ENCODE measurements at regions not wholly inside any gene's neighbourhood (a gene's known extent, or its start where the extent isn't known, plus 50 kb on each side); places are given as distances from the start of the nearest gene placed in this dataset.

DNA sequence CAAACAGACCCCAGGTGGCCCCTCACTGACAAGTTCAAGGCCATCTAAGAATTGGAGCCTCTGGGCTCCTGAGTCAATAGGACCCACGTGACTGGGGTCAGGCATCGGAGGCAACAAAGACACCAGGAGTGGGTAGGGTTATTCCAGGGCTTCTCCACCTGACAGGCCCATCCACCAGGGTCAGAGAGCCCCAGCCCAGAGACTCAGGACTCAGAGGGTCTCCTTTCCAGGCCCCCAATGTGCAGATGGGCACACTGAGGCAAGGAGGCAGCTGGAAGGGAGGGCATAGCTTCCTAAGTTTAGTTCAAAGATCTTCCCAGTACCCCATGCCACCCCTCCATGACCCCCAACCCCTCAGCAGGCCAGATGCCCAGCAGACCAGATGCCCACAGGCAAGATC lies 388.6 kb downstream of the MATN1 start:
- FAIRE-seq (no peak), ATAC-seq (no peak), DNase-seq (ENCODE audit: low spot score) (no peak)
- Histone ChIP-seq H3K79me2 (ENCODE audit: insufficient read depth, low read length) (no peaks in the 10 kb centered on the region), H2AFZ (ENCODE audit: low read length) (no peak overlapping the region), H3K4me1 (ENCODE audit: insufficient read depth, low read length) (no peaks in the 10 kb centered on the region), H3K27ac (ENCODE audit: extremely low read length, insufficient read depth, low read length) (no peak overlapping the region), H3K36me3 (replicated peaks in 1 of 2; ENCODE audit: control insufficient read depth in 1 of 2, insufficient read depth in 2 of 2, low read length in 2 of 2) (no peaks in the 10 kb centered on the region), H3K9ac (ENCODE audit: insufficient read depth, low read depth, low read length) (no peak overlapping the region), H3K4me3 (replicated peaks in 1 of 3; ENCODE audit: insufficient read depth in 1 of 3, low read depth in 2 of 3, low read length in 3 of 3) (no peak overlapping the region), H3K4me2 (ENCODE audit: low read depth, low read length) (no peak overlapping the region), H3K27me3 (ENCODE audit: control insufficient read depth in 1 of 2, insufficient read depth in 2 of 2, low read length in 2 of 2) (no peaks in the 10 kb centered on the region), H4K20me1 (ENCODE audit: insufficient read depth, low read length) (no peaks in the 10 kb centered on the region), H3K9me3 (ENCODE audit: low read length) (no peaks in the 10 kb centered on the region)
- BruUV-seq (replicated peaks), result no TSS peak
- intact Hi-C loops (cut with micrococcal nuclease; ENCODE audit: unreplicated experiment) (no loop called here), in situ Hi-C loops (cut with HindIII; ENCODE audit: extremely low pct_ligation_motif_present, low pct_unique_long_range_greater_than_20kb) (no loop called here)
- ChIA-PET CTCF (ENCODE audit: low intra/inter-chr PET ratio, low total read pairs) (no interaction called here), POLR2A (no interaction called here)
- TF ChIP-seq ZFP37 (CRISPR knock-in tag; IDR thresholded peaks at IDR 0.05; ENCODE audit: borderline replicate concordance) (no peak), BHLHE40 (IDR thresholded peaks at IDR 0.05; ENCODE audit: low read length) (peak; percentile 40; the same call in 1 of the 2 replicates)
- no CpG with 5 or more reads among the region's 2 CpGs for WGBS (ENCODE audit: low lambda C conversion rate)

DNA sequence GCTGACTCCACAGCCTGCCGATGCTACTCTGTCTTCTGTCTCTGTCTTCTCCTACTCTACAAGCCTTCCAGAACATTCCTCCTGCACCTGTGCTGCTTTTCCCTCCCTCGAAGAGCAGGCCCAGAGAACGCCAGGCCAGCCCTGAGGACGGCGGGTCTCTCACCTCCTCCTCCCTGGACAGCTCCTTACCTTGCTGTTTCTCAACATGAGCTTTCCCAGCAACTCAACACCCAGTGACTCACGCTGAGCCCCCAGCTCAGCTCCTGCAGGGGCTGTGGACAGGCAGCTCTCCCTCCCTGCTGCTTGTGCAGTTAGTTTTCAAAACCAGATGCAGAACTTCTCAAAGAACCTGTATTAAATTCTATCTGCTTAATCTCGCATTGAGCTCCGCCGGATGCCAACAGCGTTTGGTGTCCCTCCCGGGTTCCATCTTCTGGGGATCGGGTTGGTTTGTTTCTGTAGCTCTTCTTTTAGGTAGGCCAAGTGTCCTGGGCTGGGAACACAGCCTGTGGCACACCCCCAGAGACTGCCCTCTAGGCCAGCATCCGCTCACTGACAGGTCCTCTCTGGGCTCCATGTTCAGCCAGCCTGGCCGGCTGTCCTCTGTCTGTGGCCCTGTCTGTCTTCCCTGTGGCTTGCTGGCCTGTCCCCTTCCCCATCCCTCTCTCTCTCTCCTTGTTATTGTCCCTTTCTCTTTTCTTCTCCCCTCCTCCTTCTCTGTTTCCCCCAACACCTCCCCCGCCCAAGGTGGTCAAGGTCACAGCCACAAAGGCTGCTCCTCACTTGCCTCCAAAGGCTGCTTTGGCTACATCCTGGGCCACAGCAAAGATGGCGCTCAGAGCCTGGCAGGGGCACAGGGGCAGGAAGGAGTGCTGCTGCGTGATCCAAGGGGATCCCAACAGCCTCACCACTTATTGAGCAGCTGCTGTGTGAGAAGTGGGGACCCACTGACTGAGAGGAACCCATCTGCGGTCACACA lies 391.0 kb downstream of the MATN1 start:
- ATAC-seq (no peak), DNase-seq (ENCODE audit: low spot score) (no peak), FAIRE-seq (no peak)
- Histone ChIP-seq H3K4me3 (replicated peaks in 1 of 3; ENCODE audit: insufficient read depth in 1 of 3, low read depth in 2 of 3, low read length in 3 of 3) (no peak overlapping the region), H3K9me3 (ENCODE audit: low read length) (no peaks in the 10 kb centered on the region), H3K79me2 (ENCODE audit: insufficient read depth, low read length) (no peaks in the 10 kb centered on the region), H3K36me3 (replicated peaks in 1 of 2; ENCODE audit: control insufficient read depth in 1 of 2, insufficient read depth in 2 of 2, low read length in 2 of 2) (no peaks in the 10 kb centered on the region), H4K20me1 (ENCODE audit: insufficient read depth, low read length) (no peaks in the 10 kb centered on the region), H3K9ac (ENCODE audit: insufficient read depth, low read depth, low read length) (no peak overlapping the region), H3K4me1 (ENCODE audit: insufficient read depth, low read length) (no peaks in the 10 kb centered on the region), H3K27ac (ENCODE audit: extremely low read length, insufficient read depth, low read length) (no peak overlapping the region), H2AFZ (ENCODE audit: low read length) (no peak overlapping the region), H3K4me2 (ENCODE audit: low read depth, low read length) (no peak overlapping the region), H3K27me3 (ENCODE audit: control insufficient read depth in 1 of 2, insufficient read depth in 2 of 2, low read length in 2 of 2) (no peaks in the 10 kb centered on the region; a peak in 1 of 5 replicates)
- BruUV-seq (replicated peaks), result no TSS peak
- intact Hi-C loops (cut with micrococcal nuclease; ENCODE audit: unreplicated experiment), result no loop called here
- TF ChIP-seq, protein P1, sequence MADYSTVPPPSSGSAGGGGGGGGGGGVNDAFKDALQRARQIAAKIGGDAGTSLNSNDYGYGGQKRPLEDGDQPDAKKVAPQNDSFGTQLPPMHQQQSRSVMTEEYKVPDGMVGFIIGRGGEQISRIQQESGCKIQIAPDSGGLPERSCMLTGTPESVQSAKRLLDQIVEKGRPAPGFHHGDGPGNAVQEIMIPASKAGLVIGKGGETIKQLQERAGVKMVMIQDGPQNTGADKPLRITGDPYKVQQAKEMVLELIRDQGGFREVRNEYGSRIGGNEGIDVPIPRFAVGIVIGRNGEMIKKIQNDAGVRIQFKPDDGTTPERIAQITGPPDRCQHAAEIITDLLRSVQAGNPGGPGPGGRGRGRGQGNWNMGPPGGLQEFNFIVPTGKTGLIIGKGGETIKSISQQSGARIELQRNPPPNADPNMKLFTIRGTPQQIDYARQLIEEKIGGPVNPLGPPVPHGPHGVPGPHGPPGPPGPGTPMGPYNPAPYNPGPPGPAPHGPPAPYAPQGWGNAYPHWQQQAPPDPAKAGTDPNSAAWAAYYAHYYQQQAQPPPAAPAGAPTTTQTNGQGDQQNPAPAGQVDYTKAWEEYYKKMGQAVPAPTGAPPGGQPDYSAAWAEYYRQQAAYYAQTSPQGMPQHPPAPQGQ (CRISPR knock-in tag; IDR thresholded peaks at IDR 0.05; ENCODE audit: borderline replicate concordance), result no peak
- TF ChIP-seq ZNF264 (CRISPR knock-in tag; IDR thresholded peaks at IDR 0.05), result no peak
- TF ChIP-seq FOXK1 (CRISPR knock-in tag; IDR thresholded peaks at IDR 0.05; ENCODE audit: borderline replicate concordance, low read depth), result no peak
- no peak for TF ChIP-seq ZNF672 (CRISPR knock-in tag; IDR thresholded peaks at IDR 0.05)
- TF ChIP-seq, protein P2, sequence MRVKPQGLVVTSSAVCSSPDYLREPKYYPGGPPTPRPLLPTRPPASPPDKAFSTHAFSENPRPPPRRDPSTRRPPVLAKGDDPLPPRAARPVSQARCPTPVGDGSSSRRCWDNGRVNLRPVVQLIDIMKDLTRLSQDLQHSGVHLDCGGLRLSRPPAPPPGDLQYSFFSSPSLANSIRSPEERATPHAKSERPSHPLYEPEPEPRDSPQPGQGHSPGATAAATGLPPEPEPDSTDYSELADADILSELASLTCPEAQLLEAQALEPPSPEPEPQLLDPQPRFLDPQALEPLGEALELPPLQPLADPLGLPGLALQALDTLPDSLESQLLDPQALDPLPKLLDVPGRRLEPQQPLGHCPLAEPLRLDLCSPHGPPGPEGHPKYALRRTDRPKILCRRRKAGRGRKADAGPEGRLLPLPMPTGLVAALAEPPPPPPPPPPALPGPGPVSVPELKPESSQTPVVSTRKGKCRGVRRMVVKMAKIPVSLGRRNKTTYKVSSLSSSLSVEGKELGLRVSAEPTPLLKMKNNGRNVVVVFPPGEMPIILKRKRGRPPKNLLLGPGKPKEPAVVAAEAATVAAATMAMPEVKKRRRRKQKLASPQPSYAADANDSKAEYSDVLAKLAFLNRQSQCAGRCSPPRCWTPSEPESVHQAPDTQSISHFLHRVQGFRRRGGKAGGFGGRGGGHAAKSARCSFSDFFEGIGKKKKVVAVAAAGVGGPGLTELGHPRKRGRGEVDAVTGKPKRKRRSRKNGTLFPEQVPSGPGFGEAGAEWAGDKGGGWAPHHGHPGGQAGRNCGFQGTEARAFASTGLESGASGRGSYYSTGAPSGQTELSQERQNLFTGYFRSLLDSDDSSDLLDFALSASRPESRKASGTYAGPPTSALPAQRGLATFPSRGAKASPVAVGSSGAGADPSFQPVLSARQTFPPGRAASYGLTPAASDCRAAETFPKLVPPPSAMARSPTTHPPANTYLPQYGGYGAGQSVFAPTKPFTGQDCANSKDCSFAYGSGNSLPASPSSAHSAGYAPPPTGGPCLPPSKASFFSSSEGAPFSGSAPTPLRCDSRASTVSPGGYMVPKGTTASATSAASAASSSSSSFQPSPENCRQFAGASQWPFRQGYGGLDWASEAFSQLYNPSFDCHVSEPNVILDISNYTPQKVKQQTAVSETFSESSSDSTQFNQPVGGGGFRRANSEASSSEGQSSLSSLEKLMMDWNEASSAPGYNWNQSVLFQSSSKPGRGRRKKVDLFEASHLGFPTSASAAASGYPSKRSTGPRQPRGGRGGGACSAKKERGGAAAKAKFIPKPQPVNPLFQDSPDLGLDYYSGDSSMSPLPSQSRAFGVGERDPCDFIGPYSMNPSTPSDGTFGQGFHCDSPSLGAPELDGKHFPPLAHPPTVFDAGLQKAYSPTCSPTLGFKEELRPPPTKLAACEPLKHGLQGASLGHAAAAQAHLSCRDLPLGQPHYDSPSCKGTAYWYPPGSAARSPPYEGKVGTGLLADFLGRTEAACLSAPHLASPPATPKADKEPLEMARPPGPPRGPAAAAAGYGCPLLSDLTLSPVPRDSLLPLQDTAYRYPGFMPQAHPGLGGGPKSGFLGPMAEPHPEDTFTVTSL (CRISPR knock-in tag; IDR thresholded peaks at IDR 0.05; ENCODE audit: borderline replicate concordance), result no peak
- no peak for TF ChIP-seq ARNT (IDR thresholded peaks at IDR 0.05)
- no peak for TF ChIP-seq ZNF598 (CRISPR knock-in tag; IDR thresholded peaks at IDR 0.05; ENCODE audit: borderline replicate concordance)
- CTCF ChIA-PET (ENCODE audit: low intra/inter-chr PET ratio, low total read pairs), result no interaction called here
- 45% methylated on average over 18 of the region's 18 CpGs for WGBS (ENCODE audit: low lambda C conversion rate)
- POLR2A ChIA-PET, result no interaction called here
- in situ Hi-C loops (cut with HindIII; ENCODE audit: extremely low pct_ligation_motif_present, low pct_unique_long_range_greater_than_20kb), result no loop called here
